GM19025 (cell line): ENCODE measurements at regions not wholly inside any gene's neighbourhood (a gene's known extent, or its start where the extent isn't known, plus 50 kb on each side); places are given as distances from the start of the nearest gene placed in this dataset.

Source experiments
- ATAC-seq: cut with Tn5 transposase; IDR thresholded peaks from one replicate; pipeline ENCODE4 v1.9.1; 2021; ENCODE audit warnings: mild to moderate bottlenecking, low read depth, moderate library complexity; ENCODE audit not compliant: unreplicated experiment

DNA sequence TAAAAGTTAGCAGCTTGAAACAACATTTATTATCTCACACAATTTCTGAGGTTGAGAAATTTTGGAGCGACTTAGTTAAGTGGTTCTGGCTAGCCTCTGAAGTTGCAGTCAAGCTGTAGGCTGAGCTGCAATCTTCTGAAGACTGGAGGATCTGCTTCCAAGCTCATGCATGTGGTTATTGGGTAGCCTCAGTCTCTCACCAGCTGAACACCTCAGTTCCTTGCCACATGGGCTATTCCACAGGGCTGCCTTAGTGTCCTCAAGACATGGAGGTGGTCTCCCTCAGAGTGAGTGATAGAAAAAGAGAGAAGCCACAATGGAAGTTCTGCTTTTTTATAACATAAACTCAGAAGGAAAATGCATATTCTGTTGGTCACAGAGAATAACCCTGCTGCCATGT, 92.0 kb upstream of the CAMK1G start:
- no peak for ATAC-seq

DNA sequence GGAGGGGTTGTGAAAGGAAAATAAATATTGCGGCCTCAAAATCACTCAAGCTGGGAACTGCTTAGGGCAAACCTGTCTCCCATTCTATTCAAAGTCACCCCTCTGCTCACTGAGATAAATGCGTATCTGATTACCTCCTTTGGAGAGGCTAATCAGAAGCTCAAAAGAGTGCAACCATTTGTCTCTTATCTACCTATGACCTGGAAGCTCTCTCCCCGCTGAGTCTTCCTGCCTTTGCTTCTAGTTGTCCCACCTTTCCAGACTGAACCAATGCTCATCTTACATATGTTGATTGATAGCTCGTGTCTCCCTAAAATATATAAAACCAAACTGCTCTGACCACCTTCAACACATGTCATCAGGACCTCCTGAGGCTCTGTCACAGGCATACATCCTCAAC, 91.6 kb upstream of the CAMK1G start:
- no peak for ATAC-seq

DNA sequence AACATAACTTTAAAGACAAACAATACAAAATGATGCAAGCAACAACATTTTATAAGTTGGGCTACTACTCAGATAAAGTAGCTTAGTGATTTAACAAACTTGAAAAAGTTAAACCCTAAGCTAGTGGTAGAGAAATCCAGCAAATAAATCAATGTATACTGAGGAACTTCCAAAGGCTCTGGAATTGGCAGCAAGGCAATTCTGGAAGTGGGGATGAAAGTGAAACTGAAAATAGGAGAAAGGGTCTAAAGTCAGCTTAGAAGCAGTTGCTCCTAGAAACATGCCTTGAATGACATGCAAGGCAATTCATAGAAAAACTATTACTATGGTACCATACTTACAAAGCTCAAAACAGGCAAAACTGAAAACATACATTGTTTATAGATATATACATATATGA, 90.0 kb upstream of the CAMK1G start:
- ATAC-seq, result no peak

DNA sequence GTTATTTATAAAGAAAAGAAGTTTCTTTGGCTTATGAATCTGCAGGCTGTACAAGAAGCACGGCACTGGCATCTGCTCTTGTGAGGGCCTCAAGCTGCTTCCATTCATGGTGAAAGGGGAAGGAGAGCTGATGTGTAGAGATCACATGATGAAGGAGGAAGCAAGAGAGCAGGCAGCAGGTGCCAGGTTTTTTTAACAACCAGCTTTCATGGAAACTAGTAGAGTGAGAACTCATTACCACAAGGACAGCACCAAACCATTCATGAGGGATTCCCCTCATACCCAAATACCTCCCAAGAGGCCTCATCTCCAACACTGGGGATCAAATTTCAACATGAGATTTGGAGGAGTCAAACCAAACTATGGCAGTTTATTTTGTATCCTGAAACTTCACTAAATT, 85.8 kb upstream of the CAMK1G start:
- ATAC-seq, result no peak

DNA sequence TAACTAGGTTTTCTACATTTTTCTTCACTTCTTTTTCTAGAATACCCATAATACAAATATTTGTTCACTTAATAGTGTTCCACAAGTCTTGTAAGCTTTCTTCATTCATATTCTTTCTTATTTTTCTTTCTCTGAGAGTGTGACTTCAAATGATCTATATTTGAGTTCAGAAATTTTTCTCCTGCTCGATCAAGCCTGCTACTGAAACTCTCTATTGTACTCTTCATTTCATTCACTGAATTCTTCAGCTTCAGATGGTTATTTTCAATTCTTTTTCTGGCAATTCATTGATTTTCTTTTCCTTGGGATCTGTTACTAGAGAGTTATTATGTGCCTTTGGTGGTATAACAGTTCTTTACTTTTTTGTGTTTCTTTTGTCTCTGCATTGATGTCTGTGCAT, 82.5 kb upstream of the CAMK1G start:
- no peak for ATAC-seq

DNA sequence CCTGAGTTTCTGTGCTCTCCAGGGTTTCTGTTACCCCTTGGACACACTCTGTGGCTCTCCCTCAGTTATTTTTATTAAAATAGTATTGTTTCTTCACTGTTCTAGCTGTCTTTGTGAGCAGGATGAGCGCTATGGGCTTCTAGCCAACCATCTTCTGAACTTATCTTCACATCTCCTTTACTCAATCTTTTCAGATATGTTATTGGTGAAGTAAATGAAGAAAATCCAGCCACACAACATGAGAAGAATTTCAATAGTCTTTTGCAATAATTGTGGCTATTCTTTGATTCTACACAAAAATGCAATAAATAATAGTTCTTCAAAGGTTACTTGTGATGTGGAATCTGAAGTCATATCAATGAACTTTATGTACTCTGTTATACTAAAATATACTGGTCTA, 80.3 kb upstream of the CAMK1G start:
- ATAC-seq, result no peak

DNA sequence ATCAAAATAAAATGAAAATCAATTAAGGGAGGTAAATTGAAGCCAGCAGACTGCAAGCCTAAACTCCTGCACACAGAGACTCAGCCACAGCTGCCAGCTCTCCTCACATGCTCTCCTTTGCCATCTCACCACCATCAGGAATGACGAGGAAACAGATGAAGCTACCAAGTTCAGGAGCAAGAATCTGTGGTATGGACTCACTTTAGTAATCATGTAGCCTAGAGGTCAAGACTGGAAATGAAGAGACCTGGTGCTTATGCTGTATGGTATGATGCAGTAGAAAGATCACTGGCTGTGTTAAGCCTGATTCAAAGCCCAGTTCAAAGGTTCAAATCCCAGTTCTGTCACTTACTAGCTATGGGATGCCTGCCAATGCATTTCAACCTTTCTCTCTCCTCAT, 78.9 kb upstream of the CAMK1G start:
- ATAC-seq, result no peak

DNA sequence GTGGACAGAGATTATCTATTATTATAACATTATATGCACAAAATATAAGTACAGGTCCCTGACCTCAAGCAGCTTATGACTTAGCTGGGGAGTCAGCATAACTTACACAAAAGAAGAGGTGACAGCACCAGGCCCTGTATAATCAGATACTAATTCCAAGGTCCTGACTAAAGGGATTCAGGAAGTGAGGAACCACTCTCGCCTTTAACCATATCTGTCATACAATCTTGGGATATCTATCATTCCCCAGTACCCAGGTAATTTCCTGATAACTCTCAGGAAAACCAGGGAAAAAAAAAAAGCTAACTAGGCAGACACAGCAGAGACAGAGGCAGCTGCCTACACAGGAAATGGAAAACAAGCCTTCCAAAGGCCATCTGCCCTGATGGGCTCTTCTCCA, 78.5 kb upstream of the CAMK1G start:
- ATAC-seq, result no peak

DNA sequence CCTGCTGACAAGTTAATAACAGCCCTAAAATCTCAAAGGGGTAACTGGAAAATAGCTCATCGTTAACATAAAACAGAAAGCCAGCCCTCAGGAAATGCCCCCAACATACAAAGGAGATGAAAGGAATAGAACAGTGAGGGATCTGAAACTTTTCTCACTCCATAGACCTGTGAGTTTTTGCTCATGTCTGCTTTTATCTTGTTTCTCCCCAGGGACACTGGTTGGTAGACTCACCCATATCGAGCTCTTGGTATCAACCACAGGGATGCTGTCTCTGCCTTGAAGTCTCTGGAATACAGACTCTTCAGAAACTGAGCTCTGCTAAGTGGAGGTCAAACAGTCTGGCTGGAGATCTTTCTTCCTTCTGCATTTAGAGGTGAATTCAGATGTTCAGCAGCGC, 77.4 kb upstream of the CAMK1G start:
- no peak for ATAC-seq

DNA sequence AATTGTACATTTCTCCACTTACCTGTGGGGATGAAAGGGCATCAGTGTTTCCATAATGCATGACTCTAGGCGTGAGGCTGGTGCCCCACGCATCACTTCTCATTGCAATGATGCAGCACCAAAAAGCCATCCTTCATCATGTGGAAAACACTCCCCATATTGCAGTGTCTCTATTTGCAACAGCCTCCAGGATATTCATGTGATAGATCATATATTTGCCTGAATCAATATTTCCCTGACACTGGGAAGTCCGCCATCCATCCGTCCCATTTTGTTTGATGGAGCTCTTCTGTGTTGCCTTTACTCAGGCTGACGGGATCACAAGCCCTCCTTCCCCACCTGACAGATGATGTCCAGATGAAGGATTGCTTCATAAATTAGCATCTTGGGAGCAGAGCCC, 74.5 kb upstream of the CAMK1G start:
- no peak for ATAC-seq

DNA sequence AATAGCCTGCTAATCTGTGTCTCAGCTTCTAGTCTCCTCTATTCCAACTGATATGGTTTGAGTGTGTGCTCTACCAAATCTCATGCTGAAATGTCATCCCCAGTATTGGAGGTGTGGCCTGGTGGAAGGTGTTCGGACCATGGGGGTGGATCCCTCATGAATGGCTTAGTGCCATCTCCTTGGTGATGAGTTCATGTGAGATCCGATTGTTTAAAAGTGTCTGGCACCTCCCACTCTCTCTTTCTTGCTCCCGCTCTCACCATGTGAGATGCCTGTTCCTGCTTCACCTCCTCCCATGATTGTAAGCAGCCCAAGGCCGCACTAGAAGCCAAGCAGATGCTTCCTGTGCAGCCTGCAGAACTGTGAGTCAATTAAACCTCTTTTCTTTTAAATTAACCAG, 73.5 kb upstream of the CAMK1G start:
- ATAC-seq, result no peak

DNA sequence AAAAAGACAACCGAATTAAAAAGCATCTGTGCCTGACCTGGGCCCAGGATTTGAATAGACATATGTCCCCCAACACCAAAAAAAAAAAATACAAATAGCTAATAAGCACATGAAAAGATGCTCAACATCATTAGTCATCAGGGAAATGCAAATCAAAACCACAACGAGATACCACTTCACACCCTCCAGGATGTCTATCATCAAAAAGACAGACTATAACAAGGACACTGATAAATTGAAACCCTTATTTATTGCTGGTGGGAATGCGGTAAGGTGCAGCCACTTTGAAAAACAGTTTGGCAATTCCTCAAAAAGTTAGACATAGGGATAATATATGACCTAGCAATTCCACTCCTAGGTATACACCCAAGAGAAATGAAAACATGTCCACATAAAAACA, 72.3 kb upstream of the CAMK1G start:
- ATAC-seq, result no peak

DNA sequence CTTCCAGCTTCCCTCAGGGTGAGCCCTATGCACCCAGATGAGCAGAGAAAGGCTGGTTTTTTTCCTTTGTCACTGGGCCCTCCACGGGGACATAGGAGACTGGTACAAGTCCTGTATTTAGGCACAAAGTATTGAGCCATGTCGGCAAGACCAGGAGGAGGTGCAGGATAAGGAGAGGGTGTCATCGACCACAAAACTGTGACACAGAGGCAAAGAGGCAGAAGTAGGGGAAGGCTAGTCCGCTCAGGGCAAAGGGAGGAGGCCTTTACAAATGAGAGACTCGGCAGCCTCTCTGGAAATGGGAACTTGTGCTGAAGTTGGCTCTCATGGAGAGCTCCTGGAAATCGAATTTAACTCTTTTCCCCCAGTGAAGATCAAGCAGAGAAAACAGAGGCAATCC, 70.7 kb upstream of the CAMK1G start:
- no peak for ATAC-seq

DNA sequence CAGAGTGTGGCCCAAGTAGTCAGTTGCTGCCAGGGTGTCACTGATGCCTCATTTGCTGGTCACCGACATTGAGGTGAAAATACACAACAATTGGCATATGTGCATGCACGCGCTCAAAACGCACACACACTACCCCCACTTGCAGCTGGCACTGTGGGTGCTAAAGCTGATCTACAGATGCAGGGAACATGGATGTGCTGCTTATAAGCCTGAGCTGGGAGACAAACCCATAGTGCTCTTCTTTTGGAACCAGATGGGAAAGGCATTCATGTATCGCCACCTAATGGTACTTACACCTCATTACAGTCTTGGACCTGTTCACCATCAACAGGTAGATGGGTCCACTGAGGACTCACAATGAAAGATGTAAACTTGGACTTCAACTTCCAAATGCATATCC, 70.3 kb upstream of the CAMK1G start:
- ATAC-seq, result no peak

DNA sequence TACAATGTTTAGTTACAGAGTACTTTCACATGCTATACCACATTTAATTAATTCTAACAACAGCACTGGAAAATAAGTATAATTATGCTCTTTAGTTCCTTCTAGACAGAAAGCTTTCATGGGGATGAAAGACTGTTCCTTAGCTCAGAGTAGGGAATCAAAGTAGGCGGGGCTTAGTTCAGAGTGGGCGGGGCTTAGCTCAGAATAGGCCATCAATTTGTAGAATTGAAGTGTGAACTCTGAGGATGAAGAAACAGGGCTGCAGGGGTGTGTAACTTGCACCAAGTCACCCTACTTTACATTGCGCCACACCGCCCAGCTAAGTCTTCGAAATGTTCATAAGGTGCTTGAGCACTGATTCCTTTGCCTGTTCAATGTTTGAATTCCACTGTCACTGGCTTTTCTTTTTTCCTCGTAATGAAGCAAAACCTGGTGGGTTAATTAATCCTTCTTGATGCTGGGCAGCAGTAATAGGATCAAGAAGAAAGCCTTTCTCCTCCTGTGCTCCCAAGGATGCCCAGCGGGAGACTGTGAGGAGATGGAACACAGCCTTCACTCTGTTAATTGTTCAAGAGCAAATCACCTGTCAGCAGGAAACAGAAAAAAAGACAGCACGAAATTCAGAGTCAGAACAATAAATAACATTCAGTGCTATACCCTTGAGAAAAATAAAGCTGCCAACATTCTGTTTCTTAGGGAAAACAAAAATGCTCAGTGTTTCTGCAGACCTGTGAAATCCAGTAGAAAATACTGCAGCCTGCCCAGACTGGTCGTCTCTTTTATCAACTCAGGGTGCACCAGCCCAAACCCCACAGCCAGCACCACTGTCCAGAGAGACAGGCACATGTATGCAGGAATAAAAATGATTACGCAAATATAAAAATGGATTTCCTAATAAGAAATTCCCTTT, 66.5 kb upstream of the CAMK1G start:
- no peak for ATAC-seq

DNA sequence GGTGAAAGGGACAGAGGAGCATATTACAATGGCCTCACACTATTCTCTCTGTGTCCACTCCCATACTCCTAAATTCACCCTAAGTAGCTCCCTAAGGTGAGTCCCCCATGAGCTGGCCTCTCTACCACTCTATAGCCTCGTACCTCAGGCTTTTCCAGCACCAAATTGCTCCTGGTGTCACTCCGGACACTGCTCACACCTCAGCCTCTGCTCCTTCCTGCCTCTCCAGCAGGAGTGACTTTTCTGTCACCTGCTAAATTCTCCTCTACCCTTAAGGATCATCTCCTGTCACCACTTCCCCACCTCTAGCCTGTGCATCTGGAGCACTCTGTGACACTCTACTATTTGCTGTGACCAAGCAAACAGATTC, 65.8 kb upstream of the CAMK1G start:
- no peak for ATAC-seq

DNA sequence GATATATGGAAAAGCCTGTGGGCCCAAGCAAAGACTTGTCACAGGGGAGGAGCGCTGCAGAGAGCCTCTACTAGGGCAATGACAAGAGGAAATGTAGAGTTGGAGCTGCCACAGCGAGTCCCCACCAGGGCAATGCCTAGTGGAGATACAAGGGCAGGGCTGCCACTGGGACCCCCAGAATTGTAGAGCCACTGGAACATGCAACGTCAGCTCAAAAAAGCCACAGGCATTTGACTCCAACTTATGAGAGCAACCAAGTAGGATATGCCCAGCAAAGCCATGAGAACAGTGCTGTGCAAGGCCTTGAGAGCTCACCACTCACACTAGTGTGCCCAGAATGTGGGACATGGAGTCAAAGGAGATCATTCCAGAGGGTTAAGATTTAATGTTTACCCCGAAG, 63.7 kb upstream of the CAMK1G start:
- no peak for ATAC-seq

DNA sequence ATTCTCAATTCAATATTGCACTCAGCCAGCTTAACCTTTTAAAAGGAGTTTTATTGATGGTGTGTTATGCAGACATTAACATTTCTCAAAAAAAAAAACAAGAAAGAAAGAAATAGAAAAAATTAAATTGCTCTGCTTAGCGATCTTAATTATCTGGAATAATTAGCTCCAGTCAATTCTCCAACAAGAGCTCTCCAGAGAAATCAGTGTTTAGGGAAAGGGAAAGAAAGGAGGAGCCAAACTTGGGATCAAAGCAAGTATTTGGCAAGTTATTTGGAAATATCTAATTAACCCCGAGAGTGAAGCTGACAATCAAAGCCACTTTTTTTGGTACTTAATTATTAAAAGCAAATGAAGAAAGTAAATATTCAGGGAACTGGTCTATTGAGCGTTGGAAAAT, 60.7 kb upstream of the CAMK1G start:
- no peak for ATAC-seq

DNA sequence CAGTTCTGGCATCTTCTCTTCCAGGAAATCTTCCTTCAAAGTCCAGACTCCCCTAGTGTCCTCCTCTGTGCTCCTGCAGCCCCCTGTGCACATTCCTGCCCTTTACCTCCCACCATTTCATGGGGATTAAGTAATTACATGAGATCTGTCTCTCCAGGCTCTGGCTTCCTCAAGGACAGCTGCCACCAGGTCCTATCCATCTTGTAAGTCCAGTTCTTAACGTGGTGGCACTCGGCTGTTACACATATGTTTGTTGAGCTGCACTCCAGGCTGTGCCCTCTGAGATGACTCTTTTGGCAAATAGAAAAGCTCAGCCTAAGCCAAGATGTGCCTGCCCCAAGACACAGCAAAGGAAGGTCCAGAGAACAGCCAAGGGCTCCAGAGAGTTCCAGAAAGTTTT, 57.4 kb upstream of the CAMK1G start:
- no peak for ATAC-seq

DNA sequence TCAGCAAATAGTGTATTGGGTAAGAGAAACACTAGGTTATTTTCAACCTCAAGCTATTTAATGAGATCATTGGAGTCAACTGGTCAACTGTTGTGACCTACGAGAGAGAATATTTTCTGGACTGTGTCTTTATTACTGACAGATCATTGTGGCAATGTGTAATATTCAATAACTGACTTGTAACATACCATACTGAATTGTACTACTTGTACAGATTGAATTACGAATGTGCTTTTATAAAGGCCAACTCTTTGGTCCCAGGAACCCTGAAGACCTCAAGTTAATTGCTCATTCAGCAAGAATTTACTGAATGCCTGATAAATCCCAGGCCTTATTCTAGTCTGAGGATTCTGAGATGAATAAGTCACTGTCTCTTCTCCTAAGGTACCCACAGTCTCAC, 56.1 kb upstream of the CAMK1G start:
- ATAC-seq, result no peak

DNA sequence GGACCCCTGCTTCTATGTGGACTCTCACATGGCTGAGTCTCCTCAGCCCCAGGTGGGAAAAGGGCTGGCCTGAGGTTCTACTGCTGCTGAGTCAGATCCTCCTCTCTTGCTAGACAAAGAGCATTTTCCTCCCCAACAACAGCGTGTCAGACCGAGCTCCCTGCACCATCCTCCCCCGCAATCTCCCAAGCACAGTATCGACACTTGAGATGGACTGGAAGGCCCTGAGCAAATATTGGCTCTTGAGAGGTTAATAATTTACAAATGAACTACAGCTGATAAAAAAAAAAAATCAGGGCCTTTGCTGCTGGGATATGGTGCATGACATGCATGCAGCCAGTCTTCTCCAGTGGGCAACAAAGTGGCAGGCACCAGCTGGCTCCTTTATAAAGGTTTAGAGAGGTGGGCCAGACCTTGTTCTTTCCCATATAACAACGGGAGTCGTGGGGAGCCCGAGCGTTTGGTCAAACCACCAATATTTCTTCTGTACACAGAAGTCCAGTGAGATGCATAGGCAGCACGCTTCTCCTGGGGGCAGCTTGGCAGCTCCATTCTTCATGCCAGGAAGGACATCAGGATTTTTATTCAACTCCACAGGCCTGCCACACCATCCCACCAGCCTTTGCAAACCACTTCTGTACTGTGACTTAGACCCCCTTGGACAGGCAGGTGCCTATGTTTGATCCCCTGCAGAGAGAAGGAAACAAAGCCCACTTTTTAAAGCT, 55.4 kb upstream of the CAMK1G start:
- no peak for ATAC-seq

DNA sequence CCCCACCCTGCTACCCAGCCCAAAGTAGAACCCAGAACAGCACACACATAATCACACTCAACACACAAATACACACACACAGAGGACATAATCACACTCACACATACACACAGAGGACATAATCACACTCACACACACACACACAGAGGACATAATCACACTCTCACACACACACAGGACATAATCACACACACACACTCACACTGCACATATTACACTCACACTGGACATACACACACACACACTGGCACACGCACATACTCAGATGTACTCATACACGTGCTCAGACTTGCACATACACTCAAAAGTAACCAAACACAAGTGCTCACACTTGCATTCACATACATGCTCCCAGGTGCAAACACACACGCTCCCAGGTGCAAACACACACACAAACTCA, 54.3 kb upstream of the CAMK1G start:
- ATAC-seq, result no peak
